B cell (primary cell): ENCODE measurements at regions not wholly inside any gene's neighbourhood (a gene's known extent, or its start where the extent isn't known, plus 50 kb on each side); places are given as distances from the start of the nearest gene placed in this dataset.

Experiments
- ATAC-seq: fragments of 200-7000 bp; cut with Tn5 transposase; one replicate; pipeline ENCODE4 v1.10.0; 2021; ENCODE audit warnings: low read depth, mild to moderate bottlenecking, moderate number of reproducible peaks, moderate library complexity
- CTCF ChIA-PET: fragments of 350-600 bp; sonication (Branson Sonifier 250); formaldehyde crosslinking; loops from one replicate; lab custom pipeline; 2021; ENCODE audit warnings: antibody characterized with exemption, inconsistent platforms; lab: Charles Lee
- POLR2A ChIA-PET: fragments of 350-600 bp; sonication (Branson Sonifier 250); formaldehyde crosslinking; loops from one replicate; lab custom pipeline; 2021; ENCODE audit warnings: antibody characterized with exemption; lab: Charles Lee
- DNase-seq: peaks from one replicate; pipeline ENCODE4 v3.0.0; 2013
- H2AFZ ChIP-seq: 2 replicates; pipeline ENCODE4 v1.6.1; 2012; ENCODE audit warnings: mild to moderate bottlenecking, low read depth, low read length; ENCODE audit not compliant: insufficient read depth, poor library complexity, severe bottlenecking
- H3K27ac ChIP-seq, 2 donors: 1 replicate in 1 of 2; 2 replicates in 1 of 2; pipeline ENCODE4 v1.5.1; 2012 to 2013; ENCODE audit warnings: low read length in 2 of 2, mild to moderate bottlenecking in 2 of 2, moderate library complexity in 1 of 2
- H3K27me3 ChIP-seq, 4 experiments: fragments of 200-600 bp in 1 of 4; sonication (generic) in 1 of 4; replicated peaks in 1 of 4; 1 replicate in 2 of 4; 2 replicates in 2 of 4; pipeline versions ENCODE4 v1.6.1 to v1.7.0; 2013 to 2016; ENCODE audit warnings: low read length in 3 of 4, mild to moderate bottlenecking in 2 of 4, mixed read lengths in 1 of 4, moderate library complexity in 1 of 4; ENCODE audit not compliant: insufficient read depth in 4 of 4, control insufficient read depth in 3 of 4; ENCODE audit errors: control extremely low read depth in 1 of 4
- H3K36me3 ChIP-seq, 2 experiments: replicated peaks in 1 of 2; 1 replicate in 1 of 2; 2 replicates in 1 of 2; pipeline versions ENCODE4 v1.6.1 to v1.7.1; 2013; ENCODE audit warnings: low read length in 1 of 2; ENCODE audit not compliant: insufficient read depth in 2 of 2, control insufficient read depth in 1 of 2; ENCODE audit errors: control extremely low read depth in 1 of 2, extremely low read depth in 1 of 2
- H3K4me1 ChIP-seq, 2 donors: fragments of 200-600 bp in 1 of 2; sonication (generic) in 1 of 2; 1 replicate in 1 of 2; 2 replicates in 1 of 2; pipeline versions ENCODE4 v1.5.1 to v1.6.1; 2013 to 2017; ENCODE audit warnings: low read length in 2 of 2; ENCODE audit not compliant: control insufficient read depth in 2 of 2, insufficient read depth in 2 of 2
- H3K4me2 ChIP-seq: replicated peaks from 2 replicates; pipeline ENCODE3; 2012; ENCODE audit warnings: mild to moderate bottlenecking, low read depth, low read length; ENCODE audit not compliant: poor library complexity, severe bottlenecking
- H3K4me3 ChIP-seq, 5 experiments: fragments of 200-600 bp in 1 of 5; sonication (generic) in 1 of 5; 1 replicate in 3 of 5; 2 replicates in 2 of 5; pipeline versions ENCODE4 v1.5.1 to v1.7.0; 2011 to 2016; ENCODE audit warnings: low read length in 4 of 5, mild to moderate bottlenecking in 4 of 5, low read depth in 2 of 5, control low read depth in 1 of 5, moderate library complexity in 1 of 5; ENCODE audit not compliant: insufficient read depth in 1 of 5; ENCODE audit errors: control extremely low read depth in 1 of 5, extremely low read depth in 1 of 5
- H3K79me2 ChIP-seq: fragments of 200-600 bp; sonication (generic); one replicate; pipeline ENCODE4 v1.6.0; 2016; ENCODE audit warnings: low read length; ENCODE audit not compliant: control insufficient read depth, insufficient read depth
- H3K9ac ChIP-seq: fragments of 200-600 bp; sonication (generic); 2 replicates; pipeline ENCODE4 v1.6.1; 2017; ENCODE audit warnings: mild to moderate bottlenecking, low read length, moderate library complexity
- H3K9me3 ChIP-seq, 3 donors: one replicate each; pipeline versions ENCODE4 v1.6.1 to v1.7.1; 2013; ENCODE audit warnings: low read length in 2 of 3; ENCODE audit not compliant: control insufficient read depth in 2 of 3, insufficient read depth in 1 of 3; ENCODE audit errors: control extremely low read depth in 1 of 3
- H4K20me1 ChIP-seq: 2 replicates; pipeline ENCODE4 v1.6.0; 2012; ENCODE audit warnings: mild to moderate bottlenecking, low read length; ENCODE audit not compliant: insufficient read depth, control insufficient read depth, poor library complexity, severe bottlenecking
- H3K27ac Mint-ChIP-seq: one replicate; pipeline ENCODE4 v1.8.0; 2021; ENCODE audit warnings: mixed read lengths
- H3K27me3 Mint-ChIP-seq: one replicate; pipeline ENCODE4 v1.8.0; 2021; ENCODE audit warnings: mixed read lengths
- H3K4me1 Mint-ChIP-seq: one replicate; pipeline ENCODE4 v1.8.0; 2021; ENCODE audit warnings: mixed read lengths
- H3K4me3 Mint-ChIP-seq: one replicate; pipeline ENCODE4 v1.8.0; 2021; ENCODE audit warnings: mixed read lengths
- H3K9me3 Mint-ChIP-seq: one replicate; pipeline ENCODE4 v1.8.0; 2022; ENCODE audit warnings: mixed read lengths; ENCODE audit not compliant: insufficient read depth
- CTCF ChIP-seq: fragments of 200-600 bp; IDR thresholded peaks from one replicate; pipeline ENCODE4 v1.8.0; 2022; ENCODE audit warnings: antibody characterized with exemption, mild to moderate bottlenecking
- EZH2 ChIP-seq: IDR thresholded peaks from 2 replicates; pipeline ENCODE4 v1.6.1; 2012; ENCODE audit warnings: borderline replicate concordance, low read depth, mild to moderate bottlenecking, moderate library complexity, low read length; ENCODE audit not compliant: insufficient read depth, poor library complexity, severe bottlenecking
- WGBS: methylation state at CpG from one replicate; pipeline ENCODE4 v1.1.5; 2013; ENCODE audit warnings: missing lambda C conversion rate; ENCODE audit not compliant: insufficient coverage; 5-methylcytosine and 5-hydroxymethylcytosine counted together
- intact Hi-C: fragments of 100-400 bp; cut with micrococcal nuclease; formaldehyde crosslinking; loops from one replicate; pipeline ENCODE4 v1.10.0; 2022

- Histone ChIP-seq H3K36me3 (no peaks in the 10 kb centered on the region), H3K79me2 (no peaks in the 10 kb centered on the region), H4K20me1 (no peaks in the 10 kb centered on the region), H3K9me3 (no peaks in the 10 kb centered on the region), H2AFZ (no peak overlapping the region), H3K27ac (no peak overlapping the region), H3K9ac (no peak overlapping the region), H3K4me1 (no peaks in the 10 kb centered on the region), H3K27me3 (no peaks in the 10 kb centered on the region), H3K4me3 (no peak overlapping the region), H3K4me2 (no peak overlapping the region)
- POLR2A ChIA-PET: no interaction called here
- intact Hi-C loops: no loop called here
- Mint-ChIP-seq H3K4me1 (no peaks in the 10 kb centered on the region), H3K4me3 (no peak overlapping the region), H3K27ac (no peak overlapping the region), H3K27me3 (no peaks in the 10 kb centered on the region), H3K9me3 (no peaks in the 10 kb centered on the region)
- TF ChIP-seq EZH2: no peak
- TF ChIP-seq CTCF: no peak
- CTCF ChIA-PET: no interaction called here
- no CpG with 5 or more reads among the region's 3 CpGs for WGBS
- ATAC-seq (no peak), DNase-seq (no peak)
These were observed 259.8 kb downstream of the NUAK1 start for GRCh38 chr12:105878964-105879363.

- Mint-ChIP-seq H3K27ac (no peak overlapping the region), H3K27me3 (peaks cover 3% of the 10 kb centered on the region), H3K4me3 (no peak overlapping the region), H3K4me1 (no peaks in the 10 kb centered on the region), H3K9me3 (no peaks in the 10 kb centered on the region)
- H3K9me3 ChIP-seq: no peaks in the 10 kb centered on the region
- no peak for TF ChIP-seq CTCF
- no peak for TF ChIP-seq EZH2
- H3K4me2 ChIP-seq: no peak overlapping the region
- H3K36me3 ChIP-seq: no peaks in the 10 kb centered on the region
- no CpG with 5 or more reads among the region's 2 CpGs for WGBS
- no peak overlapping the region for H3K27ac ChIP-seq
- intact Hi-C loops: no loop called here
- POLR2A ChIA-PET: no interaction called here
- H2AFZ ChIP-seq: no peak overlapping the region
- no peak overlapping the region for H3K9ac ChIP-seq
- no peaks in the 10 kb centered on the region for H4K20me1 ChIP-seq
- no peaks in the 10 kb centered on the region for H3K4me1 ChIP-seq
- H3K79me2 ChIP-seq: no peaks in the 10 kb centered on the region
- no peak overlapping the region for H3K4me3 ChIP-seq
- no peaks in the 10 kb centered on the region for H3K27me3 ChIP-seq
- no peak for ATAC-seq
- DNase-seq: no peak
- CTCF ChIA-PET: no interaction called here
These were observed 257.8 kb downstream of the NUAK1 start for GRCh38 chr12:105880824-105881388.
